EH (cell line): ENCODE measurements at regions not wholly inside any gene's neighbourhood (a gene's known extent, or its start where the extent isn't known, plus 50 kb on each side); places are given as distances from the start of the nearest gene placed in this dataset.
"Not testable (repeated sequence)": the region's sequence is repeated elsewhere in the genome, so short reads cannot be mapped to it uniquely, and the experiment has no call there.

ENCODE experiments used
- DNase-seq: peaks from one replicate; pipeline ENCODE4 v3.0.0-alpha.2; 2015; ENCODE audit warnings: low read depth

DNA sequence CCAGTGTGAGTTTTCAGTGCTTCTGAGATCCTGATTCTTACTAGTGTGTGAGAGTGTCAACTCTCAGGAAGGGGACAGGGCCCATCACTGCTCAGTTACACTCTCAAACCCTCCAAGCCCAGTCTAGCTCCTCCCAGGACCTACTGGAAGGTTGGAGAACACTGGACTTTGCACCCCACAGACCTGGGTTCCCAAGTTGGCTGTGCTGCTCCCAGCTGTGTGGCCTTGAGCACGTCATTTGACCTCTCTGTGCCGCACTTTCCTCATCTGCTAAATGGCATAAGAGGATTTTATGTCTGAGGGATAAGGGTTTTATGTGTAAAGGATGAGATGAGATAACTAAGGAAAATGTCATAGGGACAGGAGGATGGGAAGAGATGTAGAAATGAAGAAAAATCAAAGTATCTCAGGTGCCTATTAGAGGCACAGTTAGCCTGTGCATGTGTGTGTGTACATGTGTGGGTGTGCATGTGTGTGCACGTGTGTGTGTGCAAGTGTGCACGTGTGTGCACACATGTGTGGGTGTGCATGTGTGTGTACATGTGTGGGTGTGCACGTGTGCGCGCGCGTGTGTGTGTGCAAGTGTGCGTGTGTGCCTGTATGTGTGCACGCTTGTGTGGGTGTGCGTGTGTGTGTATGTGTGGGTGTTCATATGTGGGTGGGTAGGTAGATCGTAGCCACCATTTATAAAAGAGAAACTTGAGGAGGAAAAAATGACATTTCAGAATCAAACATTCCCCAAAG lies 108.0 kb upstream of the GRK3 start:
- DNase-seq, result not testable (repeated sequence)

DNA sequence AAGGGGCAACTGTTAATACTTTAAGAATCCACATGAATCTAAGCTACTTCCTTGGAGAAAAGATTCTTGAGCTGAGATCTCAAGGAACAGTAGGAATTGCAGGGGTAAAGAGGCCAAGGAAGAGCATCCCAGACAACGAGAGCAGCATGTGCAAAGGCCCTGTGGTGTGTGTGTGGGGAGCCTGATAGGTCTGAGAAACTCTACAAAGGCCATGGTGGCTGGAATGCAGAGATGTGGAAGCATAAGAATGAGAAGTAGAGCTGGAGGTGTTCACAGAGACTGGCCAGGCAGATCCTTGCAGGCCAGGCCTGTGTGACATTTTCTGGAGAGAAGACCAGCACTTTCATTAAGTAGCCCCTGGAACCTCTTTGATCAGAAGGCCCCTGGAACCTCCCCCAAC lies 105.8 kb upstream of the GRK3 start:
- not testable (repeated sequence) for DNase-seq

DNA sequence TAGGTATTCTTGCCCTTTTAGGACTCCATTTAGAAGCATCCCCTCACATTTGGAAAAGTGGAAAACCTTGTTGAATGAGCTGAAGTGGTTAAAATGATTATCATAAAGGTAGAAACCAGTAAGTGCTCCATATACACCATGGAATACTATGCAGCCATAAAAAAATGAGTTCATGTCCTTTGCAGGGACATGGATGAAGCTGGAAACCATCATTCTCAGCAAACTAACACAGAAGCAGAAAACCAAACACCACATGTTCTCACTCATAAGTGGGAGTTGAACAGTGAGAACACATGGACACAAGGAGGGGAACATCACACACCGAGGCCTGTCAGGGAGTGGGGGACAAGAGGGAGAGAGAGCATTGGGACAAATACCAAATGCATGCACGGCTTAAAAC lies 103.8 kb upstream of the GRK3 start:
- DNase-seq, result not testable (repeated sequence)

DNA sequence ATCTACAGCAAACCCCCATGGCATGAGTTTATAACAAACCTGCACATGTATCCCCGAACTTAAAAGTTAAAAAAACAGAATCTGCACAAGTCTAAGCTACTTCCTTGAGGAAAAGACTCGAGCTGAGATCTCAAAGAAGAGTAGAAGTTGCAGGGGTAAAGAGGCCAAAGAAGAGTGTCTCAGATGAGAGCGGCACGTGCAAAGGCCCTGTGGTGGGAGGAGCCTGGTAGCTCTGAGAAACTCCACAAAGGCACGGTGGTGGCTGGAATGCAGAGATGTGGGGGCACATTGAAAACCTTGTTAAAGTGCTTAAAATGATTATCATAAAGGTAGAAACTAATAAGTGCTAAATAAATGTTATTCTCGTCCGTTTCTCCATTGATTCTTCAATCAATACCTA lies 103.2 kb upstream of the GRK3 start:
- DNase-seq, result no peak

GRCh38 chr22:25462474-25463346 lies 101.8 kb upstream of the GRK3 start:
- peak; percentile 72 for DNase-seq

DNA sequence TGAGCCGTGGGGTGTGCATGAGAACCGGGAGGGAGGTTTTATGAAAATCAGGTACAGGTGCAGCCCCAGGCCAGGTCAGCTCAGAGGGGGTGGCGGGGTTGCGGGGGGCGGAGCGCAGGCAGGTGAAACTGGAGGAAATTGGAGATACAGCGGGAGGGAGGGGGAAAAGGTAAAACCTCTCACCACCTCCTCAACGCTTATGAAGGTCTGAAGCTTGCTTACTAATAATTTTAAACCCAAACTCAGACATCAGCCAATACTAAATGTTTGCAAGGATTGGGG lies 101.2 kb upstream of the GRK3 start:
- DNase-seq, result not testable (repeated sequence)

- DNase-seq, result not testable (repeated sequence)
Observed at GRCh38 chr22:25464326-25464725, 100.1 kb upstream of the GRK3 start.

- no peak for DNase-seq
Observed at GRCh38 chr22:25465949-25466348, 98.5 kb upstream of the GRK3 start.

GRCh38 chr22:25472382-25472781 lies 92.1 kb upstream of the GRK3 start:
- no peak for DNase-seq

- peak; percentile 12 for DNase-seq
Observed at GRCh38 chr22:25475257-25476022, 89.0 kb upstream of the GRK3 start.

- DNase-seq, result no peak
Observed at GRCh38 chr22:25477358-25477757, 87.1 kb upstream of the GRK3 start.

GRCh38 chr22:25478111-25478510 lies 86.4 kb upstream of the GRK3 start:
- DNase-seq, result no peak

- DNase-seq, result no peak
Observed at GRCh38 chr22:25478528-25478927, 85.9 kb upstream of the GRK3 start.

DNA sequence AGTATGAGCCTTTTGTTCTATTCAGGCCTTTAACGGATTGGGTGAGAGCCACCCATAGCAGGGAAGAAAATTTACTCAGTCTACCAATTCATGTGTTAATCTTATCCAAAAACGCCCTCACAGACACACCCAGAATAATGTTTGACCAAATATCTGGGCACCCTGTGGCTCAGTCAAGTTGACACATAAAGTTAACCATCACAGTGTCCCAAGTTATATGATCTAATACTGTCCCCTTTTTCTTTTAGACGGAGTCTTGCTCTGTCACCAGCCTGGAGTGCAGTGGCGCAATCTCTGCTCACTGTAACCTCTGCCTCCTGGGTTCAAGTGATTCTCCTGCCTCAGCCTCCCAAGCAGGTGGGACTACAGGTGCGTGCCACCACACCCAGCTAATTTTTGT lies 83.6 kb upstream of the GRK3 start:
- not testable (repeated sequence) for DNase-seq

DNA sequence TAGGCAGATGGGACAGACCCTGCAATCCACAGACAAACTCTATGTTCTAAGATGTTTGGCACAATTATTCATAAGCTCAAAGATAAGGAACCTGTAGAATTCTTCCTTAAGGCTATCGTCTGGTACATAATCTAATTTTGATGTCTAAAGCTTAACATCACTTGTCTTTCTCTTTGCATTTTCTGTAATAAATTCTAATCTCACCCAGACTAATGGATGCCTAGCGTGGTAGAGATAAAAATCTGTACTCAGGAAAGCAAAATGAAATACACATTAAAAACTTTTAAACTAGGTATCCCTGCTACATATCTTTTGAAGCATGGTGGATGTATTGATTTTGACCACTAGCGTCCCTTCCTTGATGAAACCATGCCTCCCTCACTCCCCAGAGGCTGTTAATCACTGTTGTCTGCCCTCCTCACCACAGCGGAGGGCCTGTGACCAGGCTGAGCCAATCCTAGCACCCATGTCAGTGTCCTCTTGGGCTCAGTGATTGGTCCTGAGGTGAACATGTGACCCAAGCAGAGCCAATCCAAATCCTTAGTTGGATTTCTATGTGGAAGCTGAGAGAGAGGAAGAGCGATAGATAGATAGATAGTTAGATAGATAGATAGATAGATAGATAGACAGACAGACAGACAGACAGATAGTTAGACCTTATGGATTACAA lies 82.2 kb upstream of the GRK3 start:
- no peak for DNase-seq

DNA sequence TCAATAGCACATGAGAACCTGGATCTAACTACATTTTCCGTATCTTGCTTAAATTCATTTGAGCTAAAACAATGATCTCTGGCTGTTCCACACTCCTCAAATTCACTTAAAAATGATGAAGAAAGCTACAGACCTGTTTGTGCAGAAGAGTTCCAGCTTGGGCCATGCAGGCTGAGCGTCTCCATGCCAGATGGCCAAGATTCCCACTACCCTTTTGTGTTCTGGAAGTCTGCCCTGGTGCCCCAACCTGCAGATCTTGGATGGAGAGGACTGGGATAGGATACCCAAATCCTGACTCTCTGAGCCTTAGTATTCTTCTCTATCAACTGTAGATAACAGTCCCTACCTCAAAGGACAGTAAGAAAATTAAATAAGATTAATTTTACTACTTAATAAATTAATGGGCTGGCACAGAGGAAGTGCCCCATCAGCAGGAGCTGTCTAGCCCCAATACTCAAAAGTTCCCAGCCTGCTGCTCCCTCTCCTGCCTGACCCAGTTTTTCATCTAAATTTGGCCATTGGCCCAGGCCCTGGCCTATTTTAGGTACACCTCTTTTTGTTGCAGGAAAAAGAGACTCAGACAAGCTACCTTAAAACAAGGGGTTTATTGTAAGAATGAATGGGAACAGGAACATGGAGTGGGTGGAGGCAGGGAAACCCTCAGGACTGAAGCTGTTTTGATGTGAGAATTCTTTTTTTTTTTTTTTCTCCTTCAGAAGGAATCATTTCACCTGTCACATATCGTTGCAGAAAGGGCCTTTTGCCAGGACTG lies 81.4 kb upstream of the GRK3 start:
- DNase-seq, result no peak

GRCh38 chr22:25483931-25484330 lies 80.5 kb upstream of the GRK3 start:
- no peak for DNase-seq

DNA sequence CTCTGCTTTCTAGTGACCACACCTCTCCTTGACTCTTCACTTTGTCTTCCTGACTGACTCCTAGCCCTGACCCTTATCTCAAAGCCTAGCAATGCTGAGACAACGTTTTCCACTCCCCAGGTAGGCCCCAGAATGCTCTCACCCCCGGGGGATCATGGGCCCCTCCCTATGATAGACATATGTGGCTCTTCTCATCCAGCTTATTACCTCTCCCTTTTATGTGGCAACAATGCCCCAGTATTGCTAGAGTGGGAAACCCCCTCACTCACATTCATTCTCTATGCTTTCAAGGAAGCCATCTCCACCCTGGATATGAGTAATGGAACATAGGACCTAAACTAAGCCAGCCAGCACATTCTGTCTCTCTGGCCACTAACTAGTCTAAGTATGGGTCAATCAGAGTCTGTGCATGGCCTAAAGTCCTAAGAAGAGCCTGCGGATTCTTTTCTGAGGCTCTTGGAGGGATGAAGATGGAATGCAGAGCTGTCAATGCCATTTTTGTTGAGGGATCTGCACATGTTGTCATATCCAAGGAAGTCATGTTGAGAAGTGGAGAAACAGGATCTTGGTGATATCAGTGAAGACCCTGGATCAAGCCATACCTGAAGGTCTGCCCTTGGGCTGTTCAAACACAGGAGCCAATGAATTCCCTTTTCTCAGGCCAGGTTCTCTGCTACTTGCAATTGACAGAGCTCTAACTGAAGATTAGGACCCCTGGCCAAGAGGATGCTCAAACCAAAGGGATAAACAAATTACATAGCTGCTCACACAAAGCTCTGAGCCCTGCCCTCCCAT lies 79.8 kb upstream of the GRK3 start:
- DNase-seq, result no peak

DNA sequence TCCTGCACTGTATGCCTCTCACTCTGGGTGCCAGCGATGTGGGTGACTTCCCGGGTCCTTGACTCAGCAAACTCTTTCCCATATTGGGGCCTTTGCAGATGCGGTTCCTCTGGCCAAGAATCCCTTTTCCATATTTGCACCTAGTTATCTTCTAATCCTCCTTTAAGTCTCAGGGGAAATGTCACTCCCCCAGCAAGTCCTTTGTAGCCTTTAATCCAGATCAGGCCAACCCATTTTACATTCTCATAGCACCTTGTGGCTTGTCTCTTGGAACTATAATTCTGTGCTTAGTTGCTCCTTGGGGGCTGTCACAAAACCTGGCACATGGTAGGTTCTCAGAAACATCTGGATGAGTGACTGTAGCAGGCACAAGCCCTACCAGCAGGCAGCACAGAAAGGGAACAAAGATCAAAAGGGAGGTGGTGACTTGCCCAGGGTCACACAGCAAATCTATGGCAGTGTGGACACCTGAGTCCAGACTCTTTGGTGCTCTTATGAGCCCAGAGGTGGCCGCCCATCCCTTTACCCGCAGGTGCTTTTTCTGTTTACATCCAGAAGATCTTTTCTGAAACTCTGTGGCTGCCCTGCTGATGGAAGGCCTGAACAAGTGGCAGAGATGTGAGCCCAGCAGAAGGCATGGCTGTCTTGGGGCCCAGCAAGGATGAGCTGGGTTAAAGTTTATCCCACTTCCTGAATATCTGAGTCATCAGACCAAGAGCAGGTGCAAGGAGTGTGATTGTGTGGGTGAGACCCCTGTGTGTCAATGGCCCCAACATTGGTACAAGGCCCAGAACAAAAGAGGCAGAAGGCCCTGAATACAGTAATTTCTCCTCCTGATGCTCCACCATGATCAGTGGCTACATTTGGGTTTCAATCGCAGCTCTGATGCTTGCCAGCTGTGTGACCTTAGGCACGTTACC lies 78.6 kb upstream of the GRK3 start:
- DNase-seq, result no peak

DNA sequence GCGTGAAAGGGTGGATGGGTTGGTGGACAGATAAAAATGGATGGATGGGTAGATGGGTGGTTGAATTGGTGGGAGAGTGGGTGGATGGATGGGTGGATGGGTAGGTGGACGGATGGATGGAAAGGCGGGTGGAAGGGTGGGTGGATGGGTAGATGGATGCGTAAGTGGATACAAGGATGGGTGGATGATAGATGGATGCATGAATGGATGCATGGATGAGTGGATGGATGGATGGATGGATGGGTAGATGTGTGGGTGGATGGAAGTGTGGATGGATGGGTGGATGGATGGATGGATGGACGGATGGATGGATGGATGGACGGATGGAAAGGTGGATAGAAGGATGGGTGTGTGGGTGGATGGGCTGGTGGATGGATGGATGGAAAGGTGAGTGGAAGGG lies 77.0 kb upstream of the GRK3 start:
- no peak for DNase-seq
